ENCODE measurements at regions not wholly inside any gene's neighbourhood (a gene's known extent, or its start where the extent isn't known, plus 50 kb on each side); places are given as distances from the start of the nearest gene placed in this dataset.

DNA sequence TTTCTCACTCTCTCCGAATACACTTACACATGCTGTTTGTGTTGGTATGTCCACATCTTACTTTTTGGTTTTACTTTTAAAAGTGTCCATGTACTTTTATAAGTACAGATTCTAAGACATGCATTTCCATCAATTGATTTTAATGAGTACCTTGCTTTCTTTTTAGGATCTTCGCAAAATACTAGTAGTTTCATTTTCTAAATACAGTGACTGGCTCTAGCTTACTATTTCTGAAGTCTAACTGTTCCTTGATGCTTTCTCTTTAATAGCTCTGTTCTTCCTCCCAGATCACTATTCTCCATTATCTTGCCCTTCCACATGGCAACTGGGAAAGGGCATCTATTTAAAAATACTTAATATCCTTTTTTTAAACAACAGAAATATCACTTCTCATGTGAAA, 164.1 kb downstream of the KITLG start:
- TF ChIP-seq EED (IDR thresholded peaks at IDR 0.05; ENCODE audit: low read depth) (no peak), TAF1 (IDR thresholded peaks at IDR 0.05; ENCODE audit: borderline replicate concordance, low read depth, low read length) (no peak), SP1 (IDR thresholded peaks at IDR 0.05; ENCODE audit: low read depth, low read length) (no peak), ATF7 (IDR thresholded peaks at IDR 0.05; ENCODE audit: low read depth) (no peak), NR2F1 (conservative IDR thresholded peaks at IDR 0.05) (no peak), FOXK2 (IDR thresholded peaks at IDR 0.05) (no peak)
- TF ChIP-seq, protein P1, sequence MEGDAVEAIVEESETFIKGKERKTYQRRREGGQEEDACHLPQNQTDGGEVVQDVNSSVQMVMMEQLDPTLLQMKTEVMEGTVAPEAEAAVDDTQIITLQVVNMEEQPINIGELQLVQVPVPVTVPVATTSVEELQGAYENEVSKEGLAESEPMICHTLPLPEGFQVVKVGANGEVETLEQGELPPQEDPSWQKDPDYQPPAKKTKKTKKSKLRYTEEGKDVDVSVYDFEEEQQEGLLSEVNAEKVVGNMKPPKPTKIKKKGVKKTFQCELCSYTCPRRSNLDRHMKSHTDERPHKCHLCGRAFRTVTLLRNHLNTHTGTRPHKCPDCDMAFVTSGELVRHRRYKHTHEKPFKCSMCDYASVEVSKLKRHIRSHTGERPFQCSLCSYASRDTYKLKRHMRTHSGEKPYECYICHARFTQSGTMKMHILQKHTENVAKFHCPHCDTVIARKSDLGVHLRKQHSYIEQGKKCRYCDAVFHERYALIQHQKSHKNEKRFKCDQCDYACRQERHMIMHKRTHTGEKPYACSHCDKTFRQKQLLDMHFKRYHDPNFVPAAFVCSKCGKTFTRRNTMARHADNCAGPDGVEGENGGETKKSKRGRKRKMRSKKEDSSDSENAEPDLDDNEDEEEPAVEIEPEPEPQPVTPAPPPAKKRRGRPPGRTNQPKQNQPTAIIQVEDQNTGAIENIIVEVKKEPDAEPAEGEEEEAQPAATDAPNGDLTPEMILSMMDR (IDR thresholded peaks at IDR 0.05 in 2 of 3, conservative IDR thresholded peaks at IDR 0.05 in 1 of 3; ENCODE audit: control insufficient read depth in 2 of 3, extremely low read depth in 1 of 3, insufficient read depth in 1 of 3, low read depth in 3 of 3, low read length in 3 of 3), result no peak
